MM.1S (cell line): ENCODE measurements at regions not wholly inside any gene's neighbourhood (a gene's known extent, or its start where the extent isn't known, plus 50 kb on each side); places are given as distances from the start of the nearest gene placed in this dataset.

Source experiments
- DNase-seq: peaks from one replicate; pipeline ENCODE4 v3.0.0-alpha.2; 2015
- H2AFZ ChIP-seq: fragments of 300-600 bp; sonication (generic); 2 replicates; pipeline ENCODE4 v1.6.0; 2016; ENCODE audit warnings: antibody characterized with exemption, low read length
- H3F3A ChIP-seq: fragments of 300-600 bp; sonication (generic); 2 replicates; pipeline ENCODE4 v1.6.1; 2016; ENCODE audit warnings: mild to moderate bottlenecking, antibody characterized with exemption, low read length, moderate library complexity, mixed read lengths; ENCODE audit not compliant: insufficient read depth
- H3K27ac ChIP-seq: fragments of 300-600 bp; sonication (generic); 2 replicates; pipeline ENCODE4 v1.5.1; 2016; ENCODE audit warnings: mild to moderate bottlenecking, low read length
- H3K27me3 ChIP-seq: fragments of 300-600 bp; sonication (generic); replicated peaks from 2 replicates; pipeline ENCODE4 v1.6.0; 2016; ENCODE audit warnings: low read length; ENCODE audit not compliant: insufficient read depth
- H3K36me3 ChIP-seq: fragments of 300-600 bp; sonication (generic); replicated peaks from 2 replicates; pipeline ENCODE4 v1.6.1; 2016; ENCODE audit warnings: mild to moderate bottlenecking, low read length, mixed read lengths; ENCODE audit not compliant: insufficient read depth
- H3K4me1 ChIP-seq: fragments of 300-600 bp; sonication (generic); 2 replicates; pipeline ENCODE4 v1.6.1; 2016; ENCODE audit warnings: low read length, mixed read lengths
- H3K4me2 ChIP-seq: fragments of 300-600 bp; sonication (generic); 2 replicates; pipeline ENCODE4 v1.6.0; 2016; ENCODE audit warnings: low read depth, low read length
- H3K4me3 ChIP-seq: fragments of 300-600 bp; sonication (generic); 2 replicates; pipeline ENCODE4 v1.5.1; 2016; ENCODE audit warnings: low read length, mixed read lengths
- H3K79me2 ChIP-seq: fragments of 300-600 bp; sonication (generic); 2 replicates; pipeline ENCODE4 v1.6.1; 2016; ENCODE audit warnings: mixed run types, low read length, mixed read lengths
- H3K9ac ChIP-seq: fragments of 300-600 bp; sonication (generic); 2 replicates; pipeline ENCODE4 v1.6.1; 2016; ENCODE audit warnings: low read length, mixed read lengths
- H3K9me2 ChIP-seq: fragments of 300-600 bp; sonication (generic); replicated peaks from 2 replicates; pipeline ENCODE4 v1.6.1; 2016; ENCODE audit warnings: mild to moderate bottlenecking, low read length, mixed read lengths; ENCODE audit not compliant: insufficient read depth
- H3K9me3 ChIP-seq: fragments of 300-600 bp; sonication (generic); replicated peaks from 2 replicates; pipeline ENCODE4 v1.6.1; 2016; ENCODE audit warnings: mild to moderate bottlenecking, low read length, mixed read lengths; ENCODE audit not compliant: insufficient read depth
- H4K20me1 ChIP-seq: fragments of 300-600 bp; sonication (generic); 2 replicates; pipeline ENCODE4 v1.6.1; 2016; ENCODE audit warnings: mild to moderate bottlenecking, low read length, moderate library complexity, mixed read lengths; ENCODE audit not compliant: insufficient read depth
- EZH2 ChIP-seq: fragments of 300-600 bp; sonication (generic); optimal IDR thresholded peaks from 2 replicates; pipeline ENCODE3; 2017; ENCODE audit warnings: low read depth, mild to moderate bottlenecking, antibody characterized with exemption, low read length, mixed read lengths
- EZH2phosphoT487 ChIP-seq: fragments of 300-600 bp; sonication (generic); IDR thresholded peaks from 2 replicates; pipeline ENCODE4 v1.6.1; 2018; ENCODE audit warnings: antibody characterized with exemption, low read length
- TF ChIP-seq, protein P1 (sequence below): fragments of 300-600 bp; sonication (generic); IDR thresholded peaks from 2 replicates; pipeline ENCODE4 v1.5.1; 2016; ENCODE audit warnings: antibody characterized with exemption, low read length, mixed read lengths

DNA sequence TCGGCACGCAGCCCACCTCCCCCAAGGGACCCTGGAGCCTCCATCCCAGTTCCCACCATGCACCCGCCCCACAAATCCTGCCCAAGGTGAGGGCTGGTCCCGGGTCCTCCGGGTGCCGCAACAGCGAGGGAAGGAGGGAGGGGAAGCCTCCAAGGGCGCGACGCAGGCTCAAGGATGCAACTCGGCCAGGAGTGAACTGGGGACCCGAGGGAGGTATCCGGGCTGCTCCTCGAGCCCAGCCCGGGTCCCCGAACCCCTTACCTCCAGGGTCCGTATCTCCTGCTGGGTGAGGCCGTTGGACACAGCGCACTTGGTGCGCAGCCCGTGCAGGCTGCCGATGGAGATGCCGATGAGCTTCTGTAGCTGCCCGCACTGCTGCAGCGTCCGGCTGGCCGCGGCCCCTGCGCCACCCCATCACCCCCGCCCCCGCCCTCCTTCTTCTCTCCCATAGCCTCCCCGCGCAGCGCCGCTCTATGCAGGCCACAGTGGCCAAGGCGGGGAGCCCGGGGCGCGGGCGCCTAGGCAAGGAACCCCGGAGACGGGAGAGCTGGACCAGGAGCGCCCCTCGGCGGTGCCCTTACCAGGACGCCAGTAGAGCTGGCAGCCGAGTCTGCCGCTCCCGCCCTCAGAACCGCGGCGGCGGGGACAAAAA, 124.1 kb downstream of the ANKRD30BL start:
- H3K4me3 ChIP-seq = peak overlapping the region; percentile 66
- H3K9me3 ChIP-seq = no peaks in the 10 kb centered on the region
- H4K20me1 ChIP-seq = no peaks in the 10 kb centered on the region
- H3K79me2 ChIP-seq = no peaks in the 10 kb centered on the region
- peak; percentile 68 for DNase-seq
- H3K27ac ChIP-seq = no peak overlapping the region
- peak overlapping the region; percentile 70; the same call in 1 of the 2 replicates for H3K9ac ChIP-seq
- no peak for TF ChIP-seq EZH2
- TF ChIP-seq, protein P1, sequence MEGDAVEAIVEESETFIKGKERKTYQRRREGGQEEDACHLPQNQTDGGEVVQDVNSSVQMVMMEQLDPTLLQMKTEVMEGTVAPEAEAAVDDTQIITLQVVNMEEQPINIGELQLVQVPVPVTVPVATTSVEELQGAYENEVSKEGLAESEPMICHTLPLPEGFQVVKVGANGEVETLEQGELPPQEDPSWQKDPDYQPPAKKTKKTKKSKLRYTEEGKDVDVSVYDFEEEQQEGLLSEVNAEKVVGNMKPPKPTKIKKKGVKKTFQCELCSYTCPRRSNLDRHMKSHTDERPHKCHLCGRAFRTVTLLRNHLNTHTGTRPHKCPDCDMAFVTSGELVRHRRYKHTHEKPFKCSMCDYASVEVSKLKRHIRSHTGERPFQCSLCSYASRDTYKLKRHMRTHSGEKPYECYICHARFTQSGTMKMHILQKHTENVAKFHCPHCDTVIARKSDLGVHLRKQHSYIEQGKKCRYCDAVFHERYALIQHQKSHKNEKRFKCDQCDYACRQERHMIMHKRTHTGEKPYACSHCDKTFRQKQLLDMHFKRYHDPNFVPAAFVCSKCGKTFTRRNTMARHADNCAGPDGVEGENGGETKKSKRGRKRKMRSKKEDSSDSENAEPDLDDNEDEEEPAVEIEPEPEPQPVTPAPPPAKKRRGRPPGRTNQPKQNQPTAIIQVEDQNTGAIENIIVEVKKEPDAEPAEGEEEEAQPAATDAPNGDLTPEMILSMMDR = peak; percentile 33
- no peak for TF ChIP-seq EZH2phosphoT487
- H3K9me2 ChIP-seq = no peaks in the 10 kb centered on the region
- H3K27me3 ChIP-seq = peaks cover 3% of the 10 kb centered on the region; the same call in 1 of the 2 replicates
- peak overlapping the region; percentile 83 for H2AFZ ChIP-seq
- no peaks in the 10 kb centered on the region for H3F3A ChIP-seq
- peak overlapping the region; percentile 52; the same call in 1 of the 2 replicates for H3K4me2 ChIP-seq
- no peaks in the 10 kb centered on the region for H3K4me1 ChIP-seq
- no peaks in the 10 kb centered on the region for H3K36me3 ChIP-seq

GRCh38 chr2:132034646-132035045, 127.1 kb downstream of the ANKRD30BL start:
- no peak overlapping the region for H2AFZ ChIP-seq
- no peak overlapping the region for H3K9ac ChIP-seq
- H4K20me1 ChIP-seq = no peaks in the 10 kb centered on the region
- H3K9me2 ChIP-seq = no peaks in the 10 kb centered on the region
- no peak for TF ChIP-seq EZH2phosphoT487
- no peak for TF ChIP-seq EZH2
- TF ChIP-seq, protein P1 = no peak
- H3K27ac ChIP-seq = no peak overlapping the region
- peaks cover 3% of the 10 kb centered on the region; the same call in 1 of the 2 replicates for H3K27me3 ChIP-seq
- H3K4me1 ChIP-seq = no peaks in the 10 kb centered on the region
- no peaks in the 10 kb centered on the region for H3K36me3 ChIP-seq
- H3K4me3 ChIP-seq = no peak overlapping the region
- no peaks in the 10 kb centered on the region for H3K79me2 ChIP-seq
- no peak overlapping the region for H3K4me2 ChIP-seq
- DNase-seq = no peak
- no peaks in the 10 kb centered on the region for H3K9me3 ChIP-seq
- H3F3A ChIP-seq = no peaks in the 10 kb centered on the region

DNA sequence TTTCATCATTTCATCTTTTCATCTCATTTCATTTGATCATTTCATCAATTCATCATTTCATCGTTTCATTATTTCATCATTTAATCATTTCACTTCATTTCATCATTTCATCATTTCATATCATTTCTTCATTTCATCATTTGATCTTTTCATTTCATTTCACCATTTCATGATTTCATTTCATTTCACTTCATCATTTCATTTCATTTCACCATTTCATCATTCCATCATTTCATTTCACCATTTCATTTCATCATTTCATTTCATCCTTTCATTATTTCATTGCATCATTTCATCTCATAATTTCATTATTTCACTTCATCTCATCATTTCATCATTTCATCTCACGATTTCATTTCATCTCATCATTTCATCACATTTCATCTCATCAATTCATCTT, 127.8 kb downstream of the ANKRD30BL start:
- H3K4me1 ChIP-seq = no peaks in the 10 kb centered on the region
- H3K36me3 ChIP-seq = no peaks in the 10 kb centered on the region
- DNase-seq = no peak
- H4K20me1 ChIP-seq = no peaks in the 10 kb centered on the region
- no peak overlapping the region for H3K4me2 ChIP-seq
- H3K4me3 ChIP-seq = no peak overlapping the region
- TF ChIP-seq, protein P1 = no peak
- no peak for TF ChIP-seq EZH2
- no peak for TF ChIP-seq EZH2phosphoT487
- H3K9ac ChIP-seq = no peak overlapping the region
- H3K27ac ChIP-seq = no peak overlapping the region
- H3K9me3 ChIP-seq = no peaks in the 10 kb centered on the region
- no peaks in the 10 kb centered on the region for H3K9me2 ChIP-seq
- peaks cover 2% of the 10 kb centered on the region; the same call in 1 of the 2 replicates for H3K27me3 ChIP-seq
- no peak overlapping the region for H2AFZ ChIP-seq
- H3F3A ChIP-seq = no peaks in the 10 kb centered on the region
- no peaks in the 10 kb centered on the region for H3K79me2 ChIP-seq
